Peyer's patch (tissue), 4 donors: ENCODE measurements at regions not wholly inside any gene's neighbourhood (a gene's known extent, or its start where the extent isn't known, plus 50 kb on each side); places are given as distances from the start of the nearest gene placed in this dataset.

Experiments
- POLR2A ChIP-seq, 2 donors: fragments of 450-650 bp; IDR thresholded peaks; one replicate each; pipeline ENCODE4 v1.5.1; 2017; ENCODE audit warnings: antibody characterized with exemption in 2 of 2, mild to moderate bottlenecking in 2 of 2, moderate library complexity in 2 of 2
- TF ChIP-seq, protein P1 (sequence below), 6 experiments: fragments of 450-650 bp in 4 of 6; fragments of 200-600 bp in 2 of 6; sonication (generic) in 1 of 6; IDR thresholded peaks; one replicate each; pipeline ENCODE4 v1.5.1; 2017 to 2019; ENCODE audit warnings: antibody characterized with exemption in 6 of 6, mild to moderate bottlenecking in 3 of 6, moderate library complexity in 1 of 6

DNA sequence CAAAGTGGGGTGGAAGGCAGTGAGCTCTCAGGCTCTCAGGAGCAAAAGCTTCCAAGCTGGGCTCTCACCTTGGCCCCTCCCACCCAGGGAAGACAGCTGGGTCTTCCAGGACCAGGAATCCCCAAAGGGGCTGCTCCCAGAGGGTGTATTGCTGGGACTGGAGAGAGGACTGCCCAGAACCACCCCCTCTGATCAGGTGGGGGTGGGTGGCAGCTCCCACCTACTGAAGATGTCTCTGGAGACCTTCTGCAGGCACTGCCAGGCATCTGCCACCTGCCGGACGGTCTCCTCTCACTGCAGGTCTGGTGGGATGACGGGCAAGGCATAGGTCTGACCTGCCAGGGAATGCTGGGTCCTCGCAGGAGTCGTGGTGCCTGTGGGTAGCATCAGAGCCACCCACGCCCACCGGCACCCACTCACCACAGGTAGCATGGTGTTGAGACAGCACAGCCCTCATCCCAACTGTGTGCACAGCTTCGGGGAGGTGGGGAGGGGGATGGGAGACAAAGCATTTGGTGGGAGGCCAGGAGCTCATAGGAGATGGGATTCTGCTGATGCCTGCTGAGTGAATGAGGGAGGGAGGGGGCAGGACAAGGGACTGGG, 103.2 kb downstream of the SINHCAF start:
- TF ChIP-seq, protein P1, sequence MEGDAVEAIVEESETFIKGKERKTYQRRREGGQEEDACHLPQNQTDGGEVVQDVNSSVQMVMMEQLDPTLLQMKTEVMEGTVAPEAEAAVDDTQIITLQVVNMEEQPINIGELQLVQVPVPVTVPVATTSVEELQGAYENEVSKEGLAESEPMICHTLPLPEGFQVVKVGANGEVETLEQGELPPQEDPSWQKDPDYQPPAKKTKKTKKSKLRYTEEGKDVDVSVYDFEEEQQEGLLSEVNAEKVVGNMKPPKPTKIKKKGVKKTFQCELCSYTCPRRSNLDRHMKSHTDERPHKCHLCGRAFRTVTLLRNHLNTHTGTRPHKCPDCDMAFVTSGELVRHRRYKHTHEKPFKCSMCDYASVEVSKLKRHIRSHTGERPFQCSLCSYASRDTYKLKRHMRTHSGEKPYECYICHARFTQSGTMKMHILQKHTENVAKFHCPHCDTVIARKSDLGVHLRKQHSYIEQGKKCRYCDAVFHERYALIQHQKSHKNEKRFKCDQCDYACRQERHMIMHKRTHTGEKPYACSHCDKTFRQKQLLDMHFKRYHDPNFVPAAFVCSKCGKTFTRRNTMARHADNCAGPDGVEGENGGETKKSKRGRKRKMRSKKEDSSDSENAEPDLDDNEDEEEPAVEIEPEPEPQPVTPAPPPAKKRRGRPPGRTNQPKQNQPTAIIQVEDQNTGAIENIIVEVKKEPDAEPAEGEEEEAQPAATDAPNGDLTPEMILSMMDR (IDR thresholded peaks at IDR 0.05) = no peak
- no peak for TF ChIP-seq POLR2A (IDR thresholded peaks at IDR 0.05)
